ENCODE measurements at regions not wholly inside any gene's neighbourhood (a gene's known extent, or its start where the extent isn't known, plus 50 kb on each side); places are given as distances from the start of the nearest gene placed in this dataset.

- Mint-ChIP-seq H3K36me3 (no peaks in the 10 kb centered on the region), H3K9me3 (no peaks in the 10 kb centered on the region), H3K4me1 (peaks cover 3% of the 10 kb centered on the region), H3K27me3 (ENCODE audit: low read depth) (no peaks in the 10 kb centered on the region), H3K27ac (no peak overlapping the region), H3K4me3 (no peak overlapping the region)
- TF ChIP-seq, protein P1, sequence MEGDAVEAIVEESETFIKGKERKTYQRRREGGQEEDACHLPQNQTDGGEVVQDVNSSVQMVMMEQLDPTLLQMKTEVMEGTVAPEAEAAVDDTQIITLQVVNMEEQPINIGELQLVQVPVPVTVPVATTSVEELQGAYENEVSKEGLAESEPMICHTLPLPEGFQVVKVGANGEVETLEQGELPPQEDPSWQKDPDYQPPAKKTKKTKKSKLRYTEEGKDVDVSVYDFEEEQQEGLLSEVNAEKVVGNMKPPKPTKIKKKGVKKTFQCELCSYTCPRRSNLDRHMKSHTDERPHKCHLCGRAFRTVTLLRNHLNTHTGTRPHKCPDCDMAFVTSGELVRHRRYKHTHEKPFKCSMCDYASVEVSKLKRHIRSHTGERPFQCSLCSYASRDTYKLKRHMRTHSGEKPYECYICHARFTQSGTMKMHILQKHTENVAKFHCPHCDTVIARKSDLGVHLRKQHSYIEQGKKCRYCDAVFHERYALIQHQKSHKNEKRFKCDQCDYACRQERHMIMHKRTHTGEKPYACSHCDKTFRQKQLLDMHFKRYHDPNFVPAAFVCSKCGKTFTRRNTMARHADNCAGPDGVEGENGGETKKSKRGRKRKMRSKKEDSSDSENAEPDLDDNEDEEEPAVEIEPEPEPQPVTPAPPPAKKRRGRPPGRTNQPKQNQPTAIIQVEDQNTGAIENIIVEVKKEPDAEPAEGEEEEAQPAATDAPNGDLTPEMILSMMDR (IDR thresholded peaks at IDR 0.05; ENCODE audit: unreplicated experiment), result no peak
- no peak for DNase-seq (ENCODE audit: low spot score in 2 of 2, unreplicated experiment in 2 of 2)
Measured at GRCh38 chr13:73918691-73919090, 215.5 kb downstream of the KLF12 start.

DNA sequence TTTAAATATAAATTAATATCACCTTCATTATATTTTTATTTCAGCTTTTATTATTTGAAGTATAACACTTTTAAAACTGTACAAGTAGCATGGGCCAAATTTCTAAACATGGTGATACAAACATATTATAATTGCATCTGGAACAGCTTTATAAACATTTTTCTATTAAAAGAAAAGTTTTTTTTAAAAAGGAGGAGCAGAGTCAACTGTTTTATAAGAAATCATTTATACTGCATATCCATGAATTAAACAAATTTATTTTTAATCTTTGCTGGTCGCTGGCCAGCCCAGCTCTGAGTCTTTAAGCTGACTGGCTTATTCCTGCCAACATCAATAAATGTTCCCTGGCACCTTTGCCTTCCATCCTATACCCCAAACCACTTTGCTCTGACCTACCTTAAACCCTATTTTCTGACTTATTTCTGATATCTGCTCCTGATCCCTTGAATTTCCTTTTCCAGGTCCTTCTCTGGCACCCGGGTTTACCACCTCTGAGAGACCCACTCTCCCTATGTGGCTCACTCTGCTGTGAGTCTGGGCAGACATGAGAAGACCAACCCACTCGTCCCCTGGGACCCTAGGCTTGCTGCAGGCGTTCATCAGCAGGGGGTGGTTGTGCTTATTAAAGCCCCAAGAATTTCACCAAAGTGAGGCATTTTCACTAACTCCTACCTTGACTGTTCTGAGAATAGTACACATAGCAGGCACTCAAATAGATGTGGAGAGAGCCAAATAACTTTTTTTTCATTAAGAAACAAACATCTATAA is 220.3 kb downstream of the KLF12 start:
- Mint-ChIP-seq H3K27me3 (ENCODE audit: low read depth) (no peaks in the 10 kb centered on the region), H3K9me3 (no peaks in the 10 kb centered on the region), H3K27ac (no peak overlapping the region), H3K4me3 (no peak overlapping the region), H3K36me3 (no peaks in the 10 kb centered on the region), H3K4me1 (peaks cover 10% of the 10 kb centered on the region)
- DNase-seq (ENCODE audit: low spot score in 2 of 2, unreplicated experiment in 2 of 2), result no peak
- TF ChIP-seq, protein P1 (IDR thresholded peaks at IDR 0.05; ENCODE audit: unreplicated experiment), result no peak

DNA sequence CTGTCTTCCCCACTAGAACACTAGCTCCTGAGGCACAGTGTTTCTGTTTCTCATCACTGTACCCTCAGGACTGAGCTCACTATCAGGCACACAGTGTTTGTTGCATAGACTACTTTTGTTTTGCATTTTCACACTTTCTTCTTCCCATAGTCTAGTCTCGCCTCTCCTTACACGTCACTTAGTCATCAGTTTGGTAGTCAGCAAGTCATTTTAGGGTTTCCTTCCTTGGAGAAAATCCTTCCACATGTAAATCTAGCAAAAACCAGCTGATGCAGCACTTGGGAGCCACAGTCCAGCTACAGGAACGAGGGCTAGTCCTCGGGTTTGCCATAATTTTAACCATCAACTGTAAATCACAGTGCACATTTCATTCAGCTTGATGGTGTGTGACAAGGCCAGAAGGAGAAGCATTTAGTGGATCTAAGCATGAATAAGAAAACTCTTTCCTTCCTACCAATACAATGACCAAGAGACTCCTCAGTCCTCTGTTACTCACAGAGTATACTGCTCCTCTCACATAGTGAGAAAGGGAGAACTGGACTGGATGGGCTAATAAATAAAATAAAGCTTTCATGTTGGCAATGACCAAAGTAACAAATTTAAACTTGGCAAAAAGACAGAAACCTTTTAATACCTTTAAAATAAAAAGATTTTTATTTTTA is 221.0 kb downstream of the KLF12 start:
- DNase-seq (ENCODE audit: low spot score in 2 of 2, unreplicated experiment in 2 of 2), result no peak
- Mint-ChIP-seq H3K9me3 (no peaks in the 10 kb centered on the region), H3K4me3 (no peak overlapping the region), H3K27me3 (ENCODE audit: low read depth) (no peaks in the 10 kb centered on the region), H3K36me3 (no peaks in the 10 kb centered on the region), H3K4me1 (peaks cover 10% of the 10 kb centered on the region), H3K27ac (no peak overlapping the region)
- TF ChIP-seq, protein P1 (IDR thresholded peaks at IDR 0.05; ENCODE audit: unreplicated experiment), result no peak

DNA sequence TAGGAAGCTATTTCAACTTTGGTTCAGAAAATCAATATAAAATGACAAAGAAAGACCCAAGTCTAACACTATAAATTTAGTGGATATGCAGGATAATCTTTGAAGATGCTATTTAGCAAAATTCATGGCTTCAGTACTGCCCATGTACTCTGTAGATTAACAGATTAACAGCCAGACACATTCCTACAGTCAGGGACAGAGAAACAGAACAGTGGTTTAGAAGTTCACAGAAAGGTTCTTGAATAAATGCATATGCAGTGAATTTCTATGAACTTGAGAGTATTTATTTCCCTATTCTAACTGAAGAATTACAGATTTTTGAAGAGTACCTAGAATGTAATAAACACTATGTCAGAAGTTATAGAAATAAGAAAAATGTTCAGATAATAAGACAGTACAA is 222.8 kb downstream of the KLF12 start:
- Mint-ChIP-seq H3K4me3 (no peak overlapping the region), H3K36me3 (no peaks in the 10 kb centered on the region), H3K27me3 (ENCODE audit: low read depth) (no peaks in the 10 kb centered on the region), H3K9me3 (no peaks in the 10 kb centered on the region), H3K4me1 (peaks cover 10% of the 10 kb centered on the region), H3K27ac (no peak overlapping the region)
- TF ChIP-seq, protein P1 (IDR thresholded peaks at IDR 0.05; ENCODE audit: unreplicated experiment), result no peak
- no peak for DNase-seq (ENCODE audit: low spot score in 2 of 2, unreplicated experiment in 2 of 2)

- no peak for DNase-seq (ENCODE audit: low spot score in 2 of 2, unreplicated experiment in 2 of 2)
- H3K27ac Mint-ChIP-seq, result no peak overlapping the region
- H3K9me3 Mint-ChIP-seq, result no peaks in the 10 kb centered on the region
- peaks cover 10% of the 10 kb centered on the region for H3K4me1 Mint-ChIP-seq
- no peak overlapping the region for H3K4me3 Mint-ChIP-seq
- no peaks in the 10 kb centered on the region for H3K36me3 Mint-ChIP-seq
- TF ChIP-seq, protein P1 (IDR thresholded peaks at IDR 0.05; ENCODE audit: unreplicated experiment), result no peak
- no peaks in the 10 kb centered on the region for H3K27me3 Mint-ChIP-seq (ENCODE audit: low read depth)
Measured at GRCh38 chr13:73910733-73911132, 223.5 kb downstream of the KLF12 start.

Data from mesothelial cell of epicardium (in vitro differentiated cells).